IMR-90 (cell line): ENCODE measurements at regions not wholly inside any gene's neighbourhood (a gene's known extent, or its start where the extent isn't known, plus 50 kb on each side); places are given as distances from the start of the nearest gene placed in this dataset.
A peak's percentile ranks its signal among the peaks of the same experiment; 100 is the strongest.

ENCODE experiments used
- ATAC-seq: fragments of 200-7000 bp; cut with Tn5 transposase; 2 replicates; pipeline ENCODE4 v1.9.1; 2020; ENCODE audit warnings: low read depth, mild to moderate bottlenecking, moderate library complexity
- BruUV-seq: library from RNA; stranded (reverse); fragments of 400-500 nt; replicated peaks from 2 replicates; lab custom pipeline; 2021; lab: Mats Ljungman, UMichigan
- CTCF ChIA-PET: fragments of 300-600 bp; formaldehyde crosslinking; extraction: SDS; loops from one replicate; lab custom pipeline; 2021; ENCODE audit warnings: antibody characterized with exemption; lab: Yijun Ruan, JAX
- POLR2A ChIA-PET: fragments of 300-600 bp; sonication (Branson Sonifier 250); formaldehyde crosslinking; loops from one replicate; lab custom pipeline; 2022; ENCODE audit warnings: antibody characterized with exemption; ENCODE audit not compliant: unreplicated experiment; lab: Charles Lee
- DNase-seq: peaks from one replicate; pipeline ENCODE4 v3.0.0; 2013
- H2AFZ ChIP-seq: replicated peaks from 2 replicates; pipeline ENCODE3; 2013; ENCODE audit warnings: low read length, mild to moderate bottlenecking; ENCODE audit not compliant: poor library complexity
- H2AK5ac ChIP-seq: 2 replicates; pipeline ENCODE4 v1.6.1; 2013; ENCODE audit warnings: low read depth, low read length, inconsistent platforms
- H2AK9ac ChIP-seq: replicated peaks from 2 replicates; pipeline ENCODE3; 2013; ENCODE audit warnings: mild to moderate bottlenecking, low read depth, low read length, moderate library complexity; ENCODE audit not compliant: poor library complexity
- H2BK120ac ChIP-seq: 2 replicates; pipeline ENCODE4 v1.6.1; 2013; ENCODE audit warnings: low read depth, low read length, inconsistent platforms
- H2BK15ac ChIP-seq: 3 replicates; pipeline ENCODE4 v1.6.1; 2013; ENCODE audit warnings: low read depth, low read length, inconsistent platforms
- H2BK20ac ChIP-seq: 2 replicates; pipeline ENCODE4 v1.6.1; 2013; ENCODE audit warnings: low read depth, mild to moderate bottlenecking, inconsistent platforms, low read length, moderate library complexity
- H2BK5ac ChIP-seq: 2 replicates; pipeline ENCODE4 v1.6.1; 2013; ENCODE audit warnings: mild to moderate bottlenecking, low read depth, low read length, inconsistent platforms; ENCODE audit not compliant: poor library complexity, severe bottlenecking
- H3K14ac ChIP-seq: replicated peaks from 2 replicates; pipeline ENCODE4 v1.6.1; 2013; ENCODE audit warnings: low read depth, low read length, inconsistent platforms
- H3K18ac ChIP-seq: 2 replicates; pipeline ENCODE4 v1.6.1; 2013; ENCODE audit warnings: low read depth, low read length, control low read depth
- H3K23ac ChIP-seq: 2 replicates; pipeline ENCODE4 v1.6.1; 2013; ENCODE audit warnings: low read depth, low read length, inconsistent platforms
- H3K27ac ChIP-seq: 2 replicates; pipeline ENCODE4 v1.5.1; 2013; ENCODE audit warnings: mild to moderate bottlenecking, control low read depth, low read length; ENCODE audit not compliant: insufficient read depth
- H3K27me3 ChIP-seq: 2 replicates; pipeline ENCODE4 v1.6.1; 2013; ENCODE audit warnings: low read length; ENCODE audit not compliant: control insufficient read depth, insufficient read depth
- H3K36me3 ChIP-seq: 2 replicates; pipeline ENCODE4 v1.6.1; 2013; ENCODE audit warnings: low read length, mixed read lengths; ENCODE audit not compliant: control insufficient read depth, insufficient read depth
- H3K4ac ChIP-seq: 2 replicates; pipeline ENCODE4 v1.6.1; 2013; ENCODE audit warnings: low read depth, low read length, inconsistent platforms
- H3K4me1 ChIP-seq: 2 replicates; pipeline ENCODE4 v1.6.1; 2013; ENCODE audit warnings: low read length, mixed read lengths; ENCODE audit not compliant: control insufficient read depth, insufficient read depth
- H3K4me2 ChIP-seq: 2 replicates; pipeline ENCODE4 v1.6.1; 2013; ENCODE audit warnings: low read depth, mild to moderate bottlenecking, control low read depth, low read length, moderate library complexity
- H3K4me3 ChIP-seq: 2 replicates; pipeline ENCODE4 v1.5.1; 2013; ENCODE audit warnings: low read depth, mild to moderate bottlenecking, control low read depth, low read length, moderate library complexity; ENCODE audit not compliant: insufficient read depth
- H3K56ac ChIP-seq: 2 replicates; pipeline ENCODE4 v1.6.1; 2013; ENCODE audit warnings: low read length, inconsistent platforms; ENCODE audit not compliant: insufficient read depth; ENCODE audit errors: extremely low read depth
- H3K79me1 ChIP-seq, 2 experiments: 2 replicates each; pipeline ENCODE4 v1.6.1; 2013; ENCODE audit warnings: low read length in 2 of 2, inconsistent platforms in 1 of 2, low read depth in 1 of 2
- H3K9ac ChIP-seq: 2 replicates; pipeline ENCODE4 v1.6.1; 2013; ENCODE audit warnings: low read depth, low read length, control low read depth
- H3K9me1 ChIP-seq: 2 replicates; pipeline ENCODE4 v1.6.1; 2013; ENCODE audit warnings: low read length, inconsistent platforms; ENCODE audit not compliant: insufficient read depth
- H3K9me3 ChIP-seq: 2 replicates; pipeline ENCODE4 v1.6.1; 2013; ENCODE audit warnings: low read length; ENCODE audit not compliant: control insufficient read depth, insufficient read depth
- H4K20me1 ChIP-seq: 2 replicates; pipeline ENCODE4 v1.6.1; 2013; ENCODE audit warnings: low read length, inconsistent platforms; ENCODE audit not compliant: insufficient read depth
- H4K5ac ChIP-seq: 2 replicates; pipeline ENCODE4 v1.6.1; 2013; ENCODE audit warnings: mild to moderate bottlenecking, low read depth, low read length, control low read depth
- H4K8ac ChIP-seq, 2 experiments: 2 replicates each; pipeline ENCODE4 v1.6.1; 2013; ENCODE audit warnings: low read depth in 2 of 2, low read length in 2 of 2, control low read depth in 1 of 2, inconsistent platforms in 1 of 2
- H4K91ac ChIP-seq: 2 replicates; pipeline ENCODE4 v1.6.1; 2013; ENCODE audit warnings: low read depth, low read length, inconsistent platforms; ENCODE audit not compliant: insufficient read depth
- BHLHE40 ChIP-seq: fragments of 150-350 bp; IDR thresholded peaks from 2 replicates; pipeline ENCODE4 v1.6.1; 2016; ENCODE audit warnings: mild to moderate bottlenecking, low read depth, low read length
- CEBPB ChIP-seq: IDR thresholded peaks from 2 replicates; pipeline ENCODE4 v1.6.1; 2012; ENCODE audit warnings: low read depth, low read length, improper control_type of control experiment
- CHD1 ChIP-seq: IDR thresholded peaks from 2 replicates; pipeline ENCODE4 v1.6.1; 2012; ENCODE audit warnings: low read depth, low read length, improper control_type of control experiment
- FOS ChIP-seq: fragments of 150-350 bp; IDR thresholded peaks from 2 replicates; pipeline ENCODE4 v1.6.1; 2016; ENCODE audit warnings: low read depth, low read length
- MAFK ChIP-seq: IDR thresholded peaks from 2 replicates; pipeline ENCODE4 v1.6.1; 2012; ENCODE audit warnings: low read depth, low read length, improper control_type of control experiment
- MAZ ChIP-seq: IDR thresholded peaks from 2 replicates; pipeline ENCODE4 v1.6.1; 2012; ENCODE audit warnings: low read depth, mild to moderate bottlenecking, low read length, improper control_type of control experiment, moderate library complexity, borderline replicate concordance
- MXI1 ChIP-seq: IDR thresholded peaks from 2 replicates; pipeline ENCODE4 v1.6.1; 2012; ENCODE audit warnings: low read depth, mild to moderate bottlenecking, low read length, moderate library complexity, borderline replicate concordance
- NFE2L2 ChIP-seq: fragments of 150-350 bp; IDR thresholded peaks from 2 replicates; pipeline ENCODE4 v1.6.1; 2016; ENCODE audit warnings: low read depth, mild to moderate bottlenecking, low read length
- POLR2A ChIP-seq: IDR thresholded peaks from 2 replicates; pipeline ENCODE4 v1.6.1; 2012; ENCODE audit warnings: mild to moderate bottlenecking, low read depth, low read length
- RAD21 ChIP-seq: IDR thresholded peaks from 2 replicates; pipeline ENCODE4 v1.6.1; 2012; ENCODE audit warnings: low read length, improper control_type of control experiment
- RCOR1 ChIP-seq: IDR thresholded peaks from 2 replicates; pipeline ENCODE4 v1.6.1; 2012; ENCODE audit warnings: mild to moderate bottlenecking, low read length, improper control_type of control experiment; ENCODE audit not compliant: insufficient replicate concordance
- RFX5 ChIP-seq: IDR thresholded peaks from 2 replicates; pipeline ENCODE4 v1.8.0; 2012; ENCODE audit warnings: low read depth, mild to moderate bottlenecking, low read length, moderate library complexity
- SMC3 ChIP-seq: fragments of 150-350 bp; IDR thresholded peaks from 2 replicates; pipeline ENCODE4 v1.6.1; 2016; ENCODE audit warnings: low read depth, mild to moderate bottlenecking, antibody characterized with exemption, low read length, moderate library complexity
- WGBS, 2 experiments: methylation state at CpG; one replicate each; pipeline versions ENCODE4 v1.1.5 to v1.1.7; 2013; ENCODE audit warnings: missing lambda C conversion rate in 2 of 2; ENCODE audit not compliant: insufficient read length in 1 of 2; ENCODE audit errors: extremely low coverage in 2 of 2; 5-methylcytosine and 5-hydroxymethylcytosine counted together
- dilution Hi-C: fragments of 300-500 bp; cut with HindIII; formaldehyde crosslinking; loops from one replicate; pipeline ENCODE4 v1.14.3; 2018; ENCODE audit warnings: low sequenced_read_pairs; ENCODE audit not compliant: unreplicated experiment
- in situ Hi-C: fragments of 300-500 bp; cut with MboI; formaldehyde crosslinking; loops from 3 replicates; pipeline ENCODE4 v1.14.3; 2019; ENCODE audit warnings: low sequenced_read_pairs, inconsistent platforms, mixed read lengths
- intact Hi-C: fragments of 100-400 bp; cut with micrococcal nuclease; formaldehyde crosslinking; loops from 2 replicates; pipeline ENCODE4 v1.10.0; 2022
- TF ChIP-seq, protein P1 (sequence below): fragments of 150-350 bp; IDR thresholded peaks from 2 replicates; pipeline ENCODE4 v1.6.1; 2016; ENCODE audit warnings: low read depth, mild to moderate bottlenecking, low read length, moderate library complexity, borderline replicate concordance
- TF ChIP-seq, protein P2 (sequence below): fragments of 150-350 bp; IDR thresholded peaks from 2 replicates; pipeline ENCODE4 v1.6.1; 2017; ENCODE audit warnings: mild to moderate bottlenecking, antibody characterized with exemption, low read length, low read depth
- TF ChIP-seq, protein P3 (sequence below): conservative IDR thresholded peaks from 2 replicates; pipeline ENCODE4 v1.5.1; 2012; ENCODE audit warnings: mild to moderate bottlenecking, low read depth, low read length, improper control_type of control experiment

DNA sequence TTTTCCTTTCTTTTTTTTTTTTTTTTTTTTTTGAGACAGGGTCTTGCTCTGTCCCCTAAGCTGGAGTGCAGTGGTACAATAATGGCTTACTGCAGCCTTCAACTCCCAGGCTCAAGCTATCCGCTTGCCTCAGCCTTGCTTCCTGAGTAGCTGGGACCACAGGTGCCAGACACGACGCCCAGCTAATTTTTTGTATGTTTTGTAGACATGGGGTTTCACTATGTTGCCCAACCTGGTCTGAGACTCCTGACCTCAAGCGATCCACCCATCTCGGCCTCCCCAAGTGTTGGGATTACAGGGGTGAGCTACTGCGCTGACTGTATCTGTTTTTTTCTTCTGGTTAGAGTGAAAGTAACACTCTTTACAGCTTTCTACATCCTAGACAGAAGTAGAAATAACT is 167.9 kb upstream of the FOXN2 start:
- Histone ChIP-seq H3K36me3 (no peaks in the 10 kb centered on the region), H2BK20ac (0 out of 2 replicates have a peak overlapping the region, but pooled peaks have one; percentile 24), H2BK120ac (no peak overlapping the region; the same call in 1 of the 2 replicates), H3K9me1 (no peaks in the 10 kb centered on the region), H3K23ac (no peak overlapping the region), H2AFZ (peak overlapping the region; percentile 66), H3K4ac (no peak overlapping the region; the same call in 1 of the 2 replicates), H2AK5ac (no peak overlapping the region), H3K27me3 (no peaks in the 10 kb centered on the region; the same call in 1 of the 2 replicates), H3K9me3 (no peaks in the 10 kb centered on the region), H3K56ac (no peak overlapping the region), H3K79me1 (no peaks in the 10 kb centered on the region), H2BK5ac (no peak overlapping the region), H3K4me2 (no peak overlapping the region), H2BK15ac (no peak overlapping the region), H3K4me3 (no peak overlapping the region), H2AK9ac (no peak overlapping the region), H4K5ac (no peak overlapping the region), H4K20me1 (no peaks in the 10 kb centered on the region), H3K14ac (no peak overlapping the region), H3K18ac (no peak overlapping the region), H4K8ac (no peak overlapping the region), H3K4me1 (peaks cover 5% of the 10 kb centered on the region), H3K27ac (no peak overlapping the region), H4K91ac (no peak overlapping the region), H3K9ac (no peak overlapping the region)
- intact Hi-C loops, result no loop called here
- no CpG with 5 or more reads among the region's 6 CpGs for WGBS, 2 experiments
- TF ChIP-seq NFE2L2 (no peak), RAD21 (no peak), CEBPB (no peak), CHD1 (no peak), SMC3 (no peak), BHLHE40 (no peak), FOS (no peak), MXI1 (no peak), RFX5 (no peak), MAFK (no peak), POLR2A (no peak), RCOR1 (no peak), MAZ (no peak)
- TF ChIP-seq, protein P1, sequence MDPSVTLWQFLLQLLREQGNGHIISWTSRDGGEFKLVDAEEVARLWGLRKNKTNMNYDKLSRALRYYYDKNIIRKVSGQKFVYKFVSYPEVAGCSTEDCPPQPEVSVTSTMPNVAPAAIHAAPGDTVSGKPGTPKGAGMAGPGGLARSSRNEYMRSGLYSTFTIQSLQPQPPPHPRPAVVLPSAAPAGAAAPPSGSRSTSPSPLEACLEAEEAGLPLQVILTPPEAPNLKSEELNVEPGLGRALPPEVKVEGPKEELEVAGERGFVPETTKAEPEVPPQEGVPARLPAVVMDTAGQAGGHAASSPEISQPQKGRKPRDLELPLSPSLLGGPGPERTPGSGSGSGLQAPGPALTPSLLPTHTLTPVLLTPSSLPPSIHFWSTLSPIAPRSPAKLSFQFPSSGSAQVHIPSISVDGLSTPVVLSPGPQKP, result no peak
- TF ChIP-seq, protein P2, sequence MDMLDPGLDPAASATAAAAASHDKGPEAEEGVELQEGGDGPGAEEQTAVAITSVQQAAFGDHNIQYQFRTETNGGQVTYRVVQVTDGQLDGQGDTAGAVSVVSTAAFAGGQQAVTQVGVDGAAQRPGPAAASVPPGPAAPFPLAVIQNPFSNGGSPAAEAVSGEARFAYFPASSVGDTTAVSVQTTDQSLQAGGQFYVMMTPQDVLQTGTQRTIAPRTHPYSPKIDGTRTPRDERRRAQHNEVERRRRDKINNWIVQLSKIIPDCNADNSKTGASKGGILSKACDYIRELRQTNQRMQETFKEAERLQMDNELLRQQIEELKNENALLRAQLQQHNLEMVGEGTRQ, result no peak
- TF ChIP-seq, protein P3, sequence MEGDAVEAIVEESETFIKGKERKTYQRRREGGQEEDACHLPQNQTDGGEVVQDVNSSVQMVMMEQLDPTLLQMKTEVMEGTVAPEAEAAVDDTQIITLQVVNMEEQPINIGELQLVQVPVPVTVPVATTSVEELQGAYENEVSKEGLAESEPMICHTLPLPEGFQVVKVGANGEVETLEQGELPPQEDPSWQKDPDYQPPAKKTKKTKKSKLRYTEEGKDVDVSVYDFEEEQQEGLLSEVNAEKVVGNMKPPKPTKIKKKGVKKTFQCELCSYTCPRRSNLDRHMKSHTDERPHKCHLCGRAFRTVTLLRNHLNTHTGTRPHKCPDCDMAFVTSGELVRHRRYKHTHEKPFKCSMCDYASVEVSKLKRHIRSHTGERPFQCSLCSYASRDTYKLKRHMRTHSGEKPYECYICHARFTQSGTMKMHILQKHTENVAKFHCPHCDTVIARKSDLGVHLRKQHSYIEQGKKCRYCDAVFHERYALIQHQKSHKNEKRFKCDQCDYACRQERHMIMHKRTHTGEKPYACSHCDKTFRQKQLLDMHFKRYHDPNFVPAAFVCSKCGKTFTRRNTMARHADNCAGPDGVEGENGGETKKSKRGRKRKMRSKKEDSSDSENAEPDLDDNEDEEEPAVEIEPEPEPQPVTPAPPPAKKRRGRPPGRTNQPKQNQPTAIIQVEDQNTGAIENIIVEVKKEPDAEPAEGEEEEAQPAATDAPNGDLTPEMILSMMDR, result no peak
- no peak for ATAC-seq
- CTCF ChIA-PET, result no interaction called here
- dilution Hi-C loops, result no loop called here
- BruUV-seq, result no TSS peak
- in situ Hi-C loops, result no loop called here
- POLR2A ChIA-PET, result interaction anchor here (0.6 kb wide), 2 partner anchors 31 to 206 kb away, joined by 4 read pairs; no protein-coding TSS in a partner anchor
- DNase-seq, result no peak
